ENCODE measurements at regions not wholly inside any gene's neighbourhood (a gene's known extent, or its start where the extent isn't known, plus 50 kb on each side); places are given as distances from the start of the nearest gene placed in this dataset.

- TF ChIP-seq CTCF (IDR thresholded peaks at IDR 0.05) = no peak
- TF ChIP-seq EZH2 (IDR thresholded peaks at IDR 0.05; ENCODE audit: borderline replicate concordance, insufficient read depth, low read depth, low read length, poor library complexity, severe bottlenecking) = no peak
These were observed 214.1 kb upstream of the PARD3B start for GRCh38 chr2:204331180-204331579.
